VCaP (cell line): ENCODE measurements at regions not wholly inside any gene's neighbourhood (a gene's known extent, or its start where the extent isn't known, plus 50 kb on each side); places are given as distances from the start of the nearest gene placed in this dataset.
"Not testable (repeated sequence)": the region's sequence is repeated elsewhere in the genome, so short reads cannot be mapped to it uniquely, and the experiment has no call there.

Experiments used
- H3K27ac ChIP-seq: fragments of 450-650 bp; 2 replicates; pipeline ENCODE4 v1.5.1; 2017
- TF ChIP-seq, protein P1 (sequence below): fragments of 450-650 bp; conservative IDR thresholded peaks from 2 replicates; pipeline ENCODE4 v1.5.1; 2017; ENCODE audit warnings: mild to moderate bottlenecking, moderate library complexity

DNA sequence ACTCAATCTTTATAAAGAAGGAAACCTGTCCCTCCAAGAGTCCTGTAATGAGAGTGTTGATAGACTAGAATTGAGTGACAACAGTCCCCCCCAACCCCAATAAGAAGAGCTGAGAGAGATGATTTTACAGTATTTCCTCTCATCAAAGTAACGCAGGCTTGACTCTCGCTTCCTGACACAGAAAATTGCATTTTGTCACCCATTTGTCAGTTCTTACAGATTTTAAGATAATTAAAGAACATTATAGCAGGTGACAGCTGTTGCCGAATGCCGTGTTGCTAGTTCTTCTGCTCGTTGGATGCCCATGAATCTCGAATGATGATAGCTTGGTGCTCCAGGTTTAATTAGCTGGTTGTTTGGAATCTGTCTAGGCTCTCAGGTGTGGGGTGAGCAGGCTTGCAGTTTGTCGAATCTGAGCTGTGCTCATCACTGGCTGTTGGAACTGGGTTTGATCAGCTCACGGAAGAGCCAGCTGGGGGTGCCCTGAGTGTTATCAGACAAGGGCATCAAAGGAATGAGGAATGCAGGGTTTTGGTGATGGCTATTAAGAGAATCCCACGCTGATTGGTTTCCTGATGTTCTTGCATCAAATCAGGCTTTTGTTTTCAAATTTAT is 84.8 kb upstream of the CPHXL start:
- TF ChIP-seq, protein P1, sequence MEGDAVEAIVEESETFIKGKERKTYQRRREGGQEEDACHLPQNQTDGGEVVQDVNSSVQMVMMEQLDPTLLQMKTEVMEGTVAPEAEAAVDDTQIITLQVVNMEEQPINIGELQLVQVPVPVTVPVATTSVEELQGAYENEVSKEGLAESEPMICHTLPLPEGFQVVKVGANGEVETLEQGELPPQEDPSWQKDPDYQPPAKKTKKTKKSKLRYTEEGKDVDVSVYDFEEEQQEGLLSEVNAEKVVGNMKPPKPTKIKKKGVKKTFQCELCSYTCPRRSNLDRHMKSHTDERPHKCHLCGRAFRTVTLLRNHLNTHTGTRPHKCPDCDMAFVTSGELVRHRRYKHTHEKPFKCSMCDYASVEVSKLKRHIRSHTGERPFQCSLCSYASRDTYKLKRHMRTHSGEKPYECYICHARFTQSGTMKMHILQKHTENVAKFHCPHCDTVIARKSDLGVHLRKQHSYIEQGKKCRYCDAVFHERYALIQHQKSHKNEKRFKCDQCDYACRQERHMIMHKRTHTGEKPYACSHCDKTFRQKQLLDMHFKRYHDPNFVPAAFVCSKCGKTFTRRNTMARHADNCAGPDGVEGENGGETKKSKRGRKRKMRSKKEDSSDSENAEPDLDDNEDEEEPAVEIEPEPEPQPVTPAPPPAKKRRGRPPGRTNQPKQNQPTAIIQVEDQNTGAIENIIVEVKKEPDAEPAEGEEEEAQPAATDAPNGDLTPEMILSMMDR = no peak
- H3K27ac ChIP-seq = no peak overlapping the region

DNA sequence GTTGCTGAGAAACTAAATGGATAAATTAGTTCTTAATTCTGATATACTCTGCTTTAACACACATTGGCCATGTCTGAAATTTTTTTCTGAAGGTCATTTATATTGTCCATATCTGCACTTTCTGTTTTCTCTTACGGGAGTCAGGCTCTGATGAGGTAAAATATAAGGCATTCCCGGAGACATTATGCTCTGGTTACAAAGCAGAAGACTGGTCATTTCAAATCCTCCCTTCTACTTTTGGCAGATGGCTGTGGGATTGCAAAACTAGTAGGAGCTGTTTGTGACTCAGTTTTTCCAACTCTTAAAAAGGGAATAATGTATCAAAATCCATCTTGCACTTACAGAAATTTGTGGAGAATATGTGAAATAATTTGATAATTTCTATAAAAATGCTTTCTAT is 92.2 kb upstream of the CPHXL start:
- H3K27ac ChIP-seq = no peak overlapping the region
- TF ChIP-seq, protein P1 = no peak

DNA sequence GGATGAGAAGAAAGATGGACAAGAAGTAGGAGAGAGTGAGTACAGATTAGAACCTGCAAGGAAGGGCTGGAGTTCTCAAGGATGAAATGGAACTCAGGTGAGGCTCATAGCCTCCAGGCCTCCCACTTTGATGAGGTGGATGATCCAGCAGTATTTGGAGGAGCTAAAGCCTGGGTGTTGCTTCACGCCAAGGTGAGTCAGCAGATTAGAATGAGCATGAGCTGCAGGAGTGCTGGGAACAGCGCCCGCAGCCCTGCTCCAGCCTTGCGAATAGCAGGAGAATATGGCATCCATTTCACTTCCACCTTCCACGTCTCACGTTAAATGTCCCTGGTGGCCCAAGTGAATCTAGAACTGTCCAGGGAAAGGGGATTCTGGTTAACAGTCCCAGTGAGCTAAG is 94.4 kb upstream of the CPHXL start:
- TF ChIP-seq, protein P1 = no peak

DNA sequence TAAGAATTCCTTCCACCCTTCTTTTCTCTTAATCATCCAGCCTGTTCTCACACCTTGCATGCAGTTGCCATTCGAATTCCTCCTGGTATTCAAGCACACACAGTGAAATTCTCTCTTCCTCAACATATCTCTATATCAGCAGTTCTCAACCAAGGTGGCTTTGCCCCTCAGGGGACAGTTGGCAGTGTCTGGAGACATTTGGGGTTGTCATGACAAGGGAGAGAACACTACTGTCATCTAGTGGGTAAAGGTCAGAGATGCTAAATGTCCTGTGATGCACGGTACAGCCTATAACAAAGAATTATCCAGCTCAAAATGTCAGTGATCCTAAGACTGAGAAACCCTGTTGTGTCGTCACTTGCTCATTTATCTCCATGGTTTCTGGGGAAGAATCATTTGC is 94.8 kb upstream of the CPHXL start:
- TF ChIP-seq, protein P1 = no peak
- H3K27ac ChIP-seq = no peak overlapping the region

More for the DNA sequence above, 94.4 kb upstream of the CPHXL start:
- H3K27ac ChIP-seq = no peak overlapping the region

DNA sequence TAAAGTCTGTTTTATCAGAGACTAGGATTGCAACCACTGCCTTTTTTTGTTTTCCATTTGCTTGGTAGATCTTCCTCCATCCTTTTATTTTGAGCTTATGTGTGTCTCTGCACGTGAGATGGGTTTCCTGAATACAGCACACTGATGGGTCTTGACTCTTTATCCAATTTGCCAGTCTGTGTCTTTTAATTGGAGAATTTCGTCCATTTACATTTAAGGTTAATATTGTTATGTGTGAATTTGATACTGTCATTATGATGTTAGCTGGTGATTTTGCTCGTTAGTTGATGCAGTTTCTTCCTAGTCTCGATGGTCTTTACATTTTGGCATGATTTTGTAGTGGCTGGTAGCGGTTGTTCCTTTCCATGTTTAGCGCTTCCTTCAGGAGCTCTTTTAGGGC is 99.5 kb upstream of the CPHXL start:
- H3K27ac ChIP-seq = not testable (repeated sequence)

DNA sequence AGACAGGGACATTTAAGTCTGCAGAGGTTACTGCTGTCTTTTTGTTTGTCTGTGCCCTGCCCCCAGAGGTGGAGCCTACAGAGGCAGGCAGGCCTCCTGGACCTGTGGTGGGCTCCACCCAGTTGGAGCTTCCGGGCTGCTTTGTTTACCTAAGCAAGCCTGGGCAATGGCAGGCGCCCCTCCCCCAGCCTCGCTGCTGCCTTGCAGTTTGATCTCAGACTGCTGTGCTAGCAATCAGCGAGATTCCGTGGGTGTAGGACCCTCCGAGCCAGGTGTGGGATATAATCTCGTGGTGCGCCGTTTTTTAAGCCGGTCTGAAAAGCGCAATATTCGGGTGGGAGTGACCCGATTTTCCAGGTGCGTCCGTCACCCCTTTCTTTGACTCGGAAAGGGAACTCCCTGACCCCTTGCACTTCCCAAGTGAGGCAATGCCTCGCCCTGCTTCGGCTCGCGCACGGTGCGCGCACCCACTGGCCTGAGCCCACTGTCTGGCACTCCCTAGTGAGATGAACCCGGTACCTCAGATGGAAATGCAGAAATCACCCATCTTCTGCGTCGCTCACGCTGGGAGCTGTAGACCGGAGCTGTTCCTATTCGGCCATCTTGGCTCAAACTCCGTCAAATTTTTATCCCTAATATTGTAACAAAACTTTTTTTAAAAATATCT is 101.2 kb upstream of the CPHXL start:
- H3K27ac ChIP-seq = not testable (repeated sequence)

DNA sequence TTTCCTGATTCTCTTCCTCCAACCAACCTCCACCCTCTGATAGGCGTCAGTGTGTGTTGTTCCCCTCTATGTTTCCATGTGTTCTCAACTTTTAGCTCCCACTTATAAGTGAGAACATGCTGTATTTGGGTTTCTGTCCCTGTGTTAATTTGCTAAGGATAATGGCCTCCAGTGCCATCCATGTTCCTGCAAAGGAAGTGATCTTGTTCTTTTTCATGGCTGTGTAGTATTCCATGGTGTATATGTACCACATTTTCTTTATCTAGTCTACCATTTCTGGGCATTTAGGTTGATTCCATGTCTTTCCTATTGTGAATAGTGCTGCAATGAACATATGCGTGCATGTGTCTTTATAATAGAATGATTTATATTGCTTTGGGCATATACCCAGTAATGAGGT is 107.1 kb upstream of the CPHXL start:
- not testable (repeated sequence) for H3K27ac ChIP-seq

DNA sequence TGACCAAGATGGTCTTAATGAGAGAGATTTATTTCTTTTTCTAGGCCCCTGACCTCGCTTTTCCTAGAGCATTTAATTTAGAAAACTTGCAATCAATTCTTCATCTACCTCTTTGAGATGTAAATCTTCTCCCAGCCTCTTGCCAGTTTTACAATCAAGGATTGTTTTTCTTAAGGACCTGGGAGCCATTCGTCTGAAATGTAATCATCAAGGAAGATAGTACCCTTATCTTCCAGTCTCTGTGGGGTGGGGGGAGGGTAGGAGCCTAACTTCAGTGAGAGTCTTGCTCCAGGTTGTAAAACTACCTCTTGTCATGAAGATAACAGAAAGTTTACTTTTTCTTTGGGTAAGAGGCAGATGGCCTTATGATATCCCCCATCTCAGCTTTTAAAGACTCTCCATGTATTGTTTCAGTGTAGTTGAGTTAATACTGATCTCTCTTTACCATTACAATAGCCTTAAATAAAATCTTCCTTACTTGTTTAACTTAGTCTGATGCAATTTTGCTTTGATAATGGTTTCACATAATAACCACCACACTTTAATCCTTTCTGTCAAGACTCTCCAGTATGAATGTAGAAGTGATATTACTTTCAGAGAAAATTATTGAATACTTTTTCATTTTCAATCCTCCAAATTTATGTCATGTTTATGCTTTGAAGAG is 110.2 kb upstream of the CPHXL start:
- H3K27ac ChIP-seq = no peak overlapping the region
- TF ChIP-seq, protein P1 = no peak

DNA sequence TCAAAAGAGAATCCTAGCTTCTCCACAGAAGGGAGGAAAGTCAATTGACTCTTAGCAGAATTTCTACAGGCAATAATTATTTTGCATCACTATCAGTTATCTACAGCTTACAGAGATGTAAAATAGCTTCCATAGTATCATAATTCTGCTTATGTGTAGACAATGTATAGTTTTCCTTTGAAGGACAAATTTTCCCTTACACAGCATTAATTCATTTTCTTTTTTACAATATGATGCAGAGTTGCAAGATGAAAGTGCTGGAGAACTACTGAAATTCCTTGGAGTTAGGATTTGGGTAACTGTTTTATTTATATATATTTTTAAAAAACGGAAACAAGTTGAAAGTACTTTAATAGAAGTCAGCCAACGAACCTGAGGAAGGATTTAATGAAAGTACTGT is 111.0 kb upstream of the CPHXL start:
- TF ChIP-seq, protein P1 = no peak
- H3K27ac ChIP-seq = no peak overlapping the region
